CD14-positive monocyte (primary cell): ENCODE measurements at regions not wholly inside any gene's neighbourhood (a gene's known extent, or its start where the extent isn't known, plus 50 kb on each side); places are given as distances from the start of the nearest gene placed in this dataset.
A peak's percentile ranks its signal among the peaks of the same experiment; 100 is the strongest.

Source experiments
- DNase-seq, 3 donors: peaks; one replicate each; pipeline ENCODE4 v3.0.0-alpha.2; 2011 to 2022
- H2AFZ ChIP-seq: 2 replicates; pipeline ENCODE4 v1.6.0; 2012; ENCODE audit warnings: mild to moderate bottlenecking, low read depth, low read length, inconsistent platforms; ENCODE audit not compliant: insufficient read depth, poor library complexity, severe bottlenecking
- H3K27ac ChIP-seq, 2 donors: 1 replicate in 1 of 2; 2 replicates in 1 of 2; pipeline ENCODE4 v1.5.1; 2012 to 2013; ENCODE audit warnings: low read length in 2 of 2, control low read depth in 1 of 2, inconsistent platforms in 1 of 2, low read depth in 1 of 2, mild to moderate bottlenecking in 1 of 2
- H3K27me3 ChIP-seq, 2 donors: one replicate each; pipeline versions ENCODE4 v1.6.0 to v1.6.1; 2011 to 2013; ENCODE audit warnings: low read length in 2 of 2; ENCODE audit not compliant: control insufficient read depth in 2 of 2, insufficient read depth in 2 of 2
- H3K36me3 ChIP-seq, 2 donors: replicated peaks in 1 of 2; 1 replicate in 1 of 2; 2 replicates in 1 of 2; pipeline versions ENCODE4 v1.5.1 to v1.6.1; 2012 to 2013; ENCODE audit warnings: low read length in 2 of 2, control low read depth in 1 of 2, inconsistent platforms in 1 of 2, mild to moderate bottlenecking in 1 of 2; ENCODE audit not compliant: insufficient read depth in 2 of 2, control insufficient read depth in 1 of 2
- H3K4me1 ChIP-seq, 2 donors: 1 replicate in 1 of 2; 2 replicates in 1 of 2; pipeline versions ENCODE4 v1.5.1 to v1.6.1; 2012 to 2013; ENCODE audit warnings: low read length in 2 of 2, control low read depth in 1 of 2, inconsistent platforms in 1 of 2, mild to moderate bottlenecking in 1 of 2, moderate library complexity in 1 of 2; ENCODE audit not compliant: insufficient read depth in 2 of 2, control insufficient read depth in 1 of 2
- H3K4me2 ChIP-seq: replicated peaks from 2 replicates; pipeline ENCODE3; 2012; ENCODE audit warnings: low read length, moderate library complexity, mild to moderate bottlenecking; ENCODE audit not compliant: poor library complexity, severe bottlenecking; ENCODE audit errors: extremely low read depth
- H3K4me3 ChIP-seq, 3 experiments: fragments of 200-600 bp in 1 of 3; sonication (generic) in 1 of 3; replicated peaks in 1 of 3; 1 replicate in 2 of 3; 2 replicates in 1 of 3; pipeline ENCODE4 v1.5.1; 2011 to 2013; ENCODE audit warnings: low read length in 3 of 3, mild to moderate bottlenecking in 3 of 3, control low read depth in 2 of 3, low read depth in 2 of 3, inconsistent platforms in 1 of 3, moderate library complexity in 1 of 3
- H3K79me2 ChIP-seq: 2 replicates; pipeline ENCODE4 v1.6.0; 2012; ENCODE audit warnings: mild to moderate bottlenecking, control low read depth, inconsistent platforms, low read length, moderate library complexity; ENCODE audit not compliant: insufficient read depth
- H3K9ac ChIP-seq: 2 replicates; pipeline ENCODE4 v1.6.0; 2017; ENCODE audit warnings: low read length, mild to moderate bottlenecking; ENCODE audit not compliant: insufficient read depth, poor library complexity, severe bottlenecking
- H3K9me3 ChIP-seq, 2 donors: replicated peaks in 1 of 2; 1 replicate in 1 of 2; 2 replicates in 1 of 2; pipeline versions ENCODE4 v1.5.1 to v1.6.1; 2012 to 2013; ENCODE audit warnings: low read length in 2 of 2, control low read depth in 1 of 2; ENCODE audit not compliant: control insufficient read depth in 1 of 2, insufficient read depth in 1 of 2
- H4K20me1 ChIP-seq: 2 replicates; pipeline ENCODE4 v1.6.0; 2012; ENCODE audit warnings: mild to moderate bottlenecking, low read length, control low read depth, moderate library complexity; ENCODE audit not compliant: insufficient read depth
- H3K27ac Mint-ChIP-seq, 7 donors: one replicate each; pipeline ENCODE4 v1.8.0; 2020; ENCODE audit warnings: mild to moderate bottlenecking in 7 of 7, mixed read lengths in 7 of 7, moderate library complexity in 6 of 7, inconsistent platforms in 2 of 7
- H3K27me3 Mint-ChIP-seq, 3 donors: one replicate each; pipeline ENCODE4 v1.8.0; 2021 to 2022; ENCODE audit warnings: low read depth in 3 of 3, mild to moderate bottlenecking in 3 of 3, mixed read lengths in 3 of 3, moderate library complexity in 3 of 3, inconsistent platforms in 1 of 3
- H3K36me3 Mint-ChIP-seq, 2 donors: one replicate each; pipeline ENCODE4 v1.8.0; 2020; ENCODE audit warnings: mixed read lengths in 2 of 2, inconsistent platforms in 1 of 2, mild to moderate bottlenecking in 1 of 2
- H3K4me1 Mint-ChIP-seq: one replicate; pipeline ENCODE4 v1.8.0; 2020; ENCODE audit warnings: mild to moderate bottlenecking, mixed read lengths
- H3K4me3 Mint-ChIP-seq, 2 donors: one replicate each; pipeline ENCODE4 v1.8.0; 2020; ENCODE audit warnings: mild to moderate bottlenecking in 2 of 2, mixed read lengths in 2 of 2, moderate library complexity in 1 of 2
- H3K9me3 Mint-ChIP-seq, 7 donors: one replicate each; pipeline ENCODE4 v1.8.0; 2020 to 2022; ENCODE audit warnings: mixed read lengths in 7 of 7, mild to moderate bottlenecking in 6 of 7, moderate library complexity in 6 of 7, inconsistent platforms in 2 of 7
- WGBS: methylation state at CpG from one replicate; pipeline ENCODE4 v1.1.5; 2013; ENCODE audit warnings: missing lambda C conversion rate; ENCODE audit not compliant: insufficient coverage; 5-methylcytosine and 5-hydroxymethylcytosine counted together
- intact Hi-C, 2 donors: fragments of 100-400 bp; cut with micrococcal nuclease; formaldehyde crosslinking; loops; one replicate each; pipeline versions ENCODE4 v1.15.0 to v1.15.1; 2023
- TF ChIP-seq, protein P1 (sequence below): fragments of 200-600 bp; IDR thresholded peaks from one replicate; pipeline ENCODE4 v1.8.0; 2022; ENCODE audit warnings: antibody characterized with exemption, mild to moderate bottlenecking

DNA sequence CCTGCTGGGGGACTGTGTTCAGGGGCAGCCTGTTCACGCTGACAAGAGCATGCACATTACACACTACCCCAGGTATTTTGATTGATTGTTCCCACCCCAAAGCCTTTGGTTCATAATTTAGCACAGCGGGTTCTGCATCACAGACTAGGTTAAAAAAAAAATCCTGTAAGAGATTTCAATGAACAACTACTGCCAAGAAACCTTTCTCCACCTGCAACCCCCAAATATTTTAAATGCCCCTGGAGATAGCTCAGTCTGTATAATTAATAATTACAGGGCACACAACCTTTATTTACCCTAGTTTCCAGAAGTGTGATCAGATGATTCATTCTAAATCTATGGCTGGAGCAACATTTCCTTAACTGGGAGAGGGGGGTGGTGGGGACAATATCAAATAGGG, 87.6 kb downstream of the NR2F2 start:
- no peak for DNase-seq
- Mint-ChIP-seq H3K27ac (no peak overlapping the region), H3K27me3 (peaks cover 74 to 88% (median 75%) of the 10 kb centered on the region in 3 donors), H3K9me3 (peaks cover 0 to 17% (median 7%) of the 10 kb centered on the region in 7 donors), H3K36me3 (no peaks in the 10 kb centered on the region), H3K4me1 (no peaks in the 10 kb centered on the region), H3K4me3 (peak overlapping the region in 1 of 2 donors; percentile 50)
- Histone ChIP-seq H3K4me1 (no peaks in the 10 kb centered on the region), H3K36me3 (no peaks in the 10 kb centered on the region), H3K4me3 (no peak overlapping the region), H2AFZ (no peak overlapping the region), H3K4me2 (no peak overlapping the region), H4K20me1 (no peaks in the 10 kb centered on the region), H3K27ac (no peak overlapping the region), H3K27me3 (peaks cover 74 to 99% of the 10 kb centered on the region in 2 donors), H3K79me2 (no peaks in the 10 kb centered on the region), H3K9ac (no peak overlapping the region), H3K9me3 (peaks cover 0 to 35% of the 10 kb centered on the region in 2 donors)
- intact Hi-C loops, result no loop called here
- WGBS, result no CpG with 5 or more reads among the region's 2 CpGs
- TF ChIP-seq, protein P1, sequence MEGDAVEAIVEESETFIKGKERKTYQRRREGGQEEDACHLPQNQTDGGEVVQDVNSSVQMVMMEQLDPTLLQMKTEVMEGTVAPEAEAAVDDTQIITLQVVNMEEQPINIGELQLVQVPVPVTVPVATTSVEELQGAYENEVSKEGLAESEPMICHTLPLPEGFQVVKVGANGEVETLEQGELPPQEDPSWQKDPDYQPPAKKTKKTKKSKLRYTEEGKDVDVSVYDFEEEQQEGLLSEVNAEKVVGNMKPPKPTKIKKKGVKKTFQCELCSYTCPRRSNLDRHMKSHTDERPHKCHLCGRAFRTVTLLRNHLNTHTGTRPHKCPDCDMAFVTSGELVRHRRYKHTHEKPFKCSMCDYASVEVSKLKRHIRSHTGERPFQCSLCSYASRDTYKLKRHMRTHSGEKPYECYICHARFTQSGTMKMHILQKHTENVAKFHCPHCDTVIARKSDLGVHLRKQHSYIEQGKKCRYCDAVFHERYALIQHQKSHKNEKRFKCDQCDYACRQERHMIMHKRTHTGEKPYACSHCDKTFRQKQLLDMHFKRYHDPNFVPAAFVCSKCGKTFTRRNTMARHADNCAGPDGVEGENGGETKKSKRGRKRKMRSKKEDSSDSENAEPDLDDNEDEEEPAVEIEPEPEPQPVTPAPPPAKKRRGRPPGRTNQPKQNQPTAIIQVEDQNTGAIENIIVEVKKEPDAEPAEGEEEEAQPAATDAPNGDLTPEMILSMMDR, result no peak

DNA sequence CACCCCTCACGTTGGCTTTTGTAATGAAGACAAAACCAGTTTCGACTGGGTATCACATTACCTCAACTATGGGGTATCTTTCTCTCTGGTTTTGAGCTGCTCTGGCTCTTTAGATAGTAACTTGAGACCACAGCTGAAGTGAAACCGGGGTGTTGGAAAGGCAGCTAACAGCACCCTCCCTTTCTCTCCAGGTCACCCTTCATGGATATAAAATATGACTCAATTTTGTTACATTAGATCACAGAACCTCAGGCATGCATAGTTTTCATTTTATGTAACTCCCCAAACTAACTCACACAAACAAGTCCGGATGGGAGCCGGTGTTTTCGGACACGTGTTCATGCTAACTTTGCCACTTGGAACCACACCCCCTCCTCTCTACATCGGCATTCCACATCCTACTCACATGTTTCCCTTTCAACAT, 90.7 kb downstream of the NR2F2 start:
- H3K4me1 Mint-ChIP-seq, result no peaks in the 10 kb centered on the region

More for the DNA sequence above, 90.7 kb downstream of the NR2F2 start:
- Mint-ChIP-seq H3K27me3 (peaks cover 46 to 59% (median 52%) of the 10 kb centered on the region in 3 donors), H3K4me3 (peak overlapping the region in 1 of 2 donors; percentile 44), H3K36me3 (no peaks in the 10 kb centered on the region), H3K27ac (no peak overlapping the region), H3K9me3 (peaks cover 0 to 9% (median 6%) of the 10 kb centered on the region in 7 donors)
- intact Hi-C loops, result no loop called here
- Histone ChIP-seq H3K9me3 (peaks cover 0 to 22% of the 10 kb centered on the region in 2 donors), H3K4me3 (no peak overlapping the region), H3K36me3 (no peaks in the 10 kb centered on the region), H3K27ac (no peak overlapping the region), H4K20me1 (no peaks in the 10 kb centered on the region), H3K4me1 (no peaks in the 10 kb centered on the region), H3K27me3 (peaks cover 46 to 69% of the 10 kb centered on the region in 2 donors), H2AFZ (no peak overlapping the region), H3K4me2 (no peak overlapping the region), H3K79me2 (no peaks in the 10 kb centered on the region), H3K9ac (no peak overlapping the region)
- TF ChIP-seq, protein P1, result no peak
- DNase-seq, result no peak
- 43% methylated on average over 2 of the region's 8 CpGs for WGBS
